ENCODE measurements at regions not wholly inside any gene's neighbourhood (a gene's known extent, or its start where the extent isn't known, plus 50 kb on each side); places are given as distances from the start of the nearest gene placed in this dataset.

DNA sequence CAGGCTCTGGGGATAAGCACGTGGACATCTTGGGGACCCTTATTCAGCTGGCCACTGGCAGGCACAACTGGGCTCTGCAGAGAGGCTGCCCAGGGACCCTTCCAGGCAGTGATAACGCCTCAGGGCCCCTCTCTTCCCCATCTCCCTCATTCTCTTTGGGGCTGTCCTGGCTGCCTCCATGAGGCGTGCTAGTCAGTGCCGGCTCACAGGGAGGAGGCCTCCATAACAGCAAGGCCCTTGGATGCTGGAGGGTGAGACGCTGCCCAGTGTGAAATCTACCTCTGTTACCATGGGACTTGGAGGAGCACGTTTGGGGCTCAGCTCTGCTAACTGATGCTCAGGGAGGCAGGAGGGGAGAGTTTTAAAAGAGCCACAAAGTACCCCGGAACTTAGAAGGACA, 221.3 kb downstream of the CTTN start:
- no peaks in the 10 kb centered on the region for H3K27me3 ChIP-seq
- no peak overlapping the region for H3K9ac ChIP-seq
- no peaks in the 10 kb centered on the region; the same call in 1 of the 2 replicates for H4K20me1 ChIP-seq
- H3K9me3 ChIP-seq, result peaks cover 17% of the 10 kb centered on the region
- no peaks in the 10 kb centered on the region for H3K36me3 ChIP-seq
- no peak for TF ChIP-seq Cebpa-rat (IDR thresholded peaks at IDR 0.05)
- H3K4me2 ChIP-seq, result no peak overlapping the region
- H3K4me1 ChIP-seq, result peaks cover 41% of the 10 kb centered on the region
- H3K27ac ChIP-seq, result no peak overlapping the region
- H3K4me3 ChIP-seq, result no peak overlapping the region

DNA sequence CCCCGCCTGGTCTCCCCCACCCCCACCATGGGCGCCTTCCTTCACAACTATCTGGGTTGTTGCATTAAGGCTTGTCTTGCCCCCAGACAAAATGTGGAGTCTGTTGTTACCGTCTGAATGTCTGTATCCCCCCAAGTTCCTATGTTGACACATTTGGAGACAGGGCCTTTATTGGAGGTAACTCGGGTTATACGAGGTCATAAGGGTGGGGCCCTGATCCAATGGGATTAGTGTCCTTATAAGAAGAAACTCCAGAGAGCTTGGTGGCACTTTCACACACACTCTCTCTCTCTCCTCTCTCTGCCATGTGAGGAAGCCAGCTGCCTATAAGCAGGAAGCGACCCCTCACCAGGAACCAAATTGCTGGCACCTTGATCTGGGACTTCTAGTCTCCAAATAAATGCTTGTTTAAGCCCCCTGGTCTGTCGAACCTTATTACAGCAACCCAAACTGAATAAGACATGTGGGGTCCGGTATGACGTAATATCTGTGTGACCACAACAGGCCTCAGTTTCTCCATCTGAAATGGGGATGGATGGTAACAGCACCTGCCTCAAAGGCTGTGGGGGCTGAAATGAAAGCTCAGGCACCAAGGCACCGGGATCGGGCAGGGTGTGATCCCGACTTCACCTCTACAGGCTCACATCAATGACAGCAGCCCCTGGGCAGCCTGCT, 222.3 kb downstream of the CTTN start:
- H3K4me3 ChIP-seq, result no peak overlapping the region
- no peak overlapping the region for H3K27ac ChIP-seq
- no peak overlapping the region for H3K9ac ChIP-seq
- H4K20me1 ChIP-seq, result no peaks in the 10 kb centered on the region; the same call in 1 of the 2 replicates
- TF ChIP-seq Cebpa-rat (IDR thresholded peaks at IDR 0.05), result no peak
- H3K27me3 ChIP-seq, result no peaks in the 10 kb centered on the region
- H3K36me3 ChIP-seq, result no peaks in the 10 kb centered on the region
- no peak overlapping the region for H3K4me2 ChIP-seq
- peaks cover 6% of the 10 kb centered on the region for H3K9me3 ChIP-seq
- H3K4me1 ChIP-seq, result peaks cover 43% of the 10 kb centered on the region

DNA sequence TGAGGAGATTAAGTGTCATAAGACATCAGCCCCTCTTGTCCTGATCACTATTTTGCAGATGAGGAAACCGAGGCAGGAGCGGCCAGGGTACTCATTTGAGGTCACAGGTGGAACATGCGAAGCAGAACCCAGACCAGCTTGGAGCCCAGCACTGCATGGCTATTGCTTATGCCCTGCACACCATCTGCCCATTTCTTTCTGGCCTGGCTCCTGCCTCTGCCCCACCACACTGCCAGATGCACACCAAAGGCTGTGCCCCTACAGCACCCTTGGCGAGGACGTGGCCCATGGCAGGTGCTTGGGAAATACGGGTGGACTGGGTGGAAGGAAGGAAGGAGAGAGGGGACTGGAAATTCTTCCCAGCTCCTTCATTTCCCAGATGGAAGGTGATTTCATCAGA, 222.9 kb downstream of the CTTN start:
- H3K4me2 ChIP-seq, result no peak overlapping the region
- H4K20me1 ChIP-seq, result no peaks in the 10 kb centered on the region; the same call in 1 of the 2 replicates
- H3K27ac ChIP-seq, result no peak overlapping the region
- no peak for TF ChIP-seq Cebpa-rat (IDR thresholded peaks at IDR 0.05)
- H3K9me3 ChIP-seq, result peaks cover under 1% of the 10 kb centered on the region; the same call in 1 of the 2 replicates
- H3K4me3 ChIP-seq, result no peak overlapping the region
- H3K9ac ChIP-seq, result no peak overlapping the region
- peaks cover 42% of the 10 kb centered on the region for H3K4me1 ChIP-seq
- H3K27me3 ChIP-seq, result no peaks in the 10 kb centered on the region
- no peaks in the 10 kb centered on the region for H3K36me3 ChIP-seq

DNA sequence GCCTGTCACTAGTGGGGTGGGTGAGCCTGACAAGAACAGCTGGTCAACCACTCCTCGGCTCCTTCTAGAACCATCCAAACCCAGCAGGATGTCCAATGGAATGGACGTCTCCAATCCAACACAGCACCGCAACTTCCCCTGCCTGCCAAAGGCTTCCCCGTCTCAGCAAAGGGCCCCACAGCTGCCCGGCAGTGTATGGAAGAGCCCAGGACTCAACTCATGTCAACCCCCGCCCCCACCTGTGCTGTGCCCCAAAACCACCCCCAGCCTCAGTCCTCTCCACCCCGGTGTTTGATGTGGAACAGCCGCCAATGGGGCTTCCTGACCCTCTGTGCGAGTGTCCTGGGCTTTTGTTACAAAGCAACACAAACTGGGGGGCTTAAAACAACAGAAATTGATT, 223.8 kb downstream of the CTTN start:
- Histone ChIP-seq H3K27me3 (no peaks in the 10 kb centered on the region), H3K4me3 (no peak overlapping the region)

DNA sequence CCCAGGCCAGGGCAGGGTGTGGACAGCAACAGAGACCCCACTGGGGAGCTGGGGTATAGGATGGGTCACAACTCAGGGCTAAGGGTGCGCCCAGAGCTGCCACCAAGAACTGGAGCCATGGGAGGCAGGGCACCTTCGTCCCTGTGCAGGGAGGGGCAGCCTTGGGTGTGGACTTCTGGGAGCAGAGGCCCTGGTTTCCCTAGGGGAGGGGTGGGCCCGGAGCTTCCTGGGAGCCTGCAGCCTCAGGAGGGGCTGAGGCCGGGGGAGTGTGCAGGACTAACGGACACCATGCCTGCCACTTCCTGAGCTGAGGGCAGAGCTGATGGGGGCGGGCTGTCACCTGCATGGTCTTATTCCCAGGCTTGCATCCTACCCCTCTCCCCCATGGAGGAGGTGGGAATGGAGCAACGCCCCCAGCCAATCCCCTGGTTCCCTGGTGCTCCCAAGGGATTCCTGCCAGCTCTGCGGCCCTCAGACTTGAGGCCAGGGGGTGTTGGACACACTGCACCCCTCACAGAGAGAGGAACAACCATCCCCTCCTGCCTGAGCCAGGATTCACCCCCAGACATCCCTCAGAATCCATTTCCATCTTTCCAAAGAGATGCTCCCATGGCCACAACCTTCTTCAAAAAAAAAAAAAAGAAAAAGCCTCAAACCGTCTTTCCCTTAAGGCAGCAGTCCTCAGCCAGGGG, 225.7 kb downstream of the CTTN start:
- Histone ChIP-seq H3K27ac (no peak overlapping the region), H3K4me2 (peak overlapping the region; percentile 71), H4K20me1 (no peaks in the 10 kb centered on the region; the same call in 1 of the 2 replicates), H3K9ac (no peak overlapping the region), H3K9me3 (no peaks in the 10 kb centered on the region), H3K36me3 (no peaks in the 10 kb centered on the region), H3K27me3 (no peaks in the 10 kb centered on the region), H3K4me1 (peaks cover 30% of the 10 kb centered on the region), H3K4me3 (no peak overlapping the region)
- TF ChIP-seq Cebpa-rat (IDR thresholded peaks at IDR 0.05), result no peak

More for the DNA sequence above, 223.8 kb downstream of the CTTN start:
- Histone ChIP-seq H3K36me3 (no peaks in the 10 kb centered on the region), H3K9ac (no peak overlapping the region), H3K4me2 (no peak overlapping the region), H3K4me1 (peaks cover 34% of the 10 kb centered on the region), H3K27ac (no peak overlapping the region), H3K9me3 (no peaks in the 10 kb centered on the region), H4K20me1 (no peaks in the 10 kb centered on the region; the same call in 1 of the 2 replicates)
- no peak for TF ChIP-seq Cebpa-rat (IDR thresholded peaks at IDR 0.05)

DNA sequence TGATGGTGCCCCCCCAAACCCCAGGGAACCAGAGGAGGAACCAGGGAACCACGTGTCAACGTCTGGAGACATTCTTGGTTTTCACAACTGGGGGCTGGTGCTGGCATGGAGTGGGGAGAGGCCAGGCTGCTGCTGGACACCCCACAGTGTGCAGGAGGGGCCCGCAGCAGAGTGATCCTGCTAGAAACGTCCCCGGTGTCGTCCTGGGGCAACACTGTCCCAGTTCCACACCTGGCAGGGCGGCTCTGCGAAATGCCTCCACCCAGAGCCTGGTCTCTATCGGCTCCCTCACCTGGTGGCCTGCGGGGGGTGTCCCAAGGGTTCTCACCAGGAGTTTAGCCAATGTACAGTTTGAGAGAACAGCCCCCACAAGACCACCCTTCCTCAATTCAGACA, 226.3 kb downstream of the CTTN start:
- H3K36me3 ChIP-seq, result no peaks in the 10 kb centered on the region
- H4K20me1 ChIP-seq, result no peaks in the 10 kb centered on the region; the same call in 1 of the 2 replicates
- no peaks in the 10 kb centered on the region for H3K27me3 ChIP-seq
- no peak overlapping the region for H3K9ac ChIP-seq
- H3K4me1 ChIP-seq, result peaks cover 31% of the 10 kb centered on the region
- H3K4me2 ChIP-seq, result peak overlapping the region; percentile 71
- no peak for TF ChIP-seq Cebpa-rat (IDR thresholded peaks at IDR 0.05)
- no peak overlapping the region for H3K4me3 ChIP-seq
- H3K27ac ChIP-seq, result no peak overlapping the region
- no peaks in the 10 kb centered on the region for H3K9me3 ChIP-seq

DNA sequence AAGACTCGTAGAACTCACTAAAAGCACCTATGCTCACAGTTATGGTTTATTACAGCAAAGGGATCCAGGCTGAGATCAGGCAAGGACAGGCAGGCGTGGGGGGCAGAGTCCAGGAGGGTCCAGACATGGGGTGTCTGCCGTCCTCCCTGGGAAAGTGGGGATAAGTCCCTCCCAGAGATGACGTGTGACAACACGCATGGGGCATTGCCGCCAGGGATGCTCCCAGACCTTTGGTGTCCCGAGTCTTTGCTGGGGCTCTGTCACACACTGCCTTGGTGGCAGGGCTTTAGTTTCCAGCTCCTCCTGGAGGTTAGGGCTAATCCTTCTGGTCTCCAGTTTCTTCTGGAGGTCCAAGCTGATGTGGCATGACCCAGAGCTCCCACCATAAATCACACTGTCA, 226.7 kb downstream of the CTTN start:
- Histone ChIP-seq H3K9me3 (no peaks in the 10 kb centered on the region), H4K20me1 (no peaks in the 10 kb centered on the region; the same call in 1 of the 2 replicates), H3K27me3 (no peaks in the 10 kb centered on the region), H3K4me1 (peaks cover 31% of the 10 kb centered on the region), H3K4me2 (no peak overlapping the region; the same call in 1 of the 2 replicates), H3K27ac (no peak overlapping the region), H3K36me3 (no peaks in the 10 kb centered on the region), H3K9ac (no peak overlapping the region), H3K4me3 (no peak overlapping the region)
- no peak for TF ChIP-seq Cebpa-rat (IDR thresholded peaks at IDR 0.05)

DNA sequence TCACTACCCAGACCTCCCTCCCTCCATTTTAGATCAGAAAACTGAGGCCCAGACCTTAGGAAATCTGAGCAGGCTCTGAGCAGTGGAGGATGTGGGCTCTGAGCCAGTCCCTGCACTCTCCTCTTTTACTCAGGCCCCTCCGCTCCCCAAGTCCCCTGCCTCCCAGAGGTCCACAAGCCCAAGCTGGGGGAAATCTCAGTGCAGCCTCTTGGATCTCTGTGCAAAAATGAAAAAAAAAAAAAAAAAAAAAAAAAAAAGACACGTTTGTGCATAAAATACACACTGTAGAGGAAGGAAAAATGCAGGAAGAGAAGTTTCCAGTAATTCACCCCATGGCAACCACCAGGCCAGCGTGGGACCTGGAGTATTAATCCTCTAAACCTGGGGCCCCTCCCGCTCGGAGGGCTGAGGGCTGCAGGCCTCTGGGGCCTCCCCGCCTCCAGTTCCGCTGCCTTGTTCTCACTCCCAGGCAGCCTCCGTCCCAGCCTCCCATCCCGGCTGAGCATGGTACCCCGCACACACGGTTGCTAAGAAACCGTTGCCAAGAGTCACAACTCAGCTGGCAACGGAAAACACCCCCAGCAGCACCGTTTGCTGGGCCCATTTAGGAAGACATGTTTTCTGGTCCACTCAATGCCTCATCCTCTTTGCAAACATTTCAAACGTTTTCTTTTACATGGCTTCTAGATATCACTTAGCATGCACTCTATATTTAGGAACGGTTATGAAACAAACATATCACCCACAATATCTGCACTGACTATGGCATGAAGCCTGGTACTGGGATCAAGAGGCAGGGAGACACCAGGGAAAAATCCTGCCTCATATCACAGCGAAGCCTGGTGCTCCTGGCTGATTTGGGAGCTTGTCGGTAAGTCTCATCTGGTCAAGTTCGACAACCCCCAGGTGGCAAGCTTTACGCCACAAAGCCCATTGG, 227.5 kb downstream of the CTTN start:
- Histone ChIP-seq H3K4me2 (no peak overlapping the region), H3K9ac (no peak overlapping the region), H3K9me3 (no peaks in the 10 kb centered on the region), H4K20me1 (no peaks in the 10 kb centered on the region; the same call in 1 of the 2 replicates), H3K4me1 (peaks cover 31% of the 10 kb centered on the region), H3K36me3 (no peaks in the 10 kb centered on the region), H3K4me3 (no peak overlapping the region), H3K27me3 (no peaks in the 10 kb centered on the region), H3K27ac (no peak overlapping the region)
- TF ChIP-seq Cebpa-rat (IDR thresholded peaks at IDR 0.05), result no peak

DNA sequence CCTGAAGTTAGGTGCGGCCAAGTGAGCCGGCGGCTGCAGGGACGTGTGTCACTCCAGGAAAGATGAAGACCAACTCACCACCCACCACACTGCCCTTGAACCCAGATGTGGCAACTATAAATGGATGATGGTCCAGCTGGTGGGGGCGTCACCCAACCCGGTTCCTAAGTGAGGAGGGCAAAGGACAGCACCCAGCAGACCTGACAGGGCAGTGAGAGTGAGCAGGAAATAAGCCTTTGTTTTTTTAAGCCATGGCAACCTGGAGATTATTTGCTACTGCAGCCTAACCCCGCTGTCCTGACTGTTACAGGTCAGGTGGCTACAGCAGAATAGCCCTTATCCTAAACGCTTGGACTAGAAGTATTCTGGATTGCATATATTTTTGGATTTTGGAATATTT, 228.9 kb downstream of the CTTN start:
- Histone ChIP-seq H3K27ac (no peak overlapping the region), H3K9ac (no peak overlapping the region), H3K4me2 (no peak overlapping the region), H3K27me3 (no peaks in the 10 kb centered on the region), H4K20me1 (no peaks in the 10 kb centered on the region; the same call in 1 of the 2 replicates), H3K36me3 (no peaks in the 10 kb centered on the region), H3K4me3 (no peak overlapping the region), H3K4me1 (peaks cover 31% of the 10 kb centered on the region), H3K9me3 (no peaks in the 10 kb centered on the region)
- TF ChIP-seq Cebpa-rat (IDR thresholded peaks at IDR 0.05), result no peak

All from BLaER1 (cell line).